HG02763 (cell line): ENCODE measurements at regions not wholly inside any gene's neighbourhood (a gene's known extent, or its start where the extent isn't known, plus 50 kb on each side); places are given as distances from the start of the nearest gene placed in this dataset.
"Not testable (repeated sequence)": the region's sequence is repeated elsewhere in the genome, so short reads cannot be mapped to it uniquely, and the experiment has no call there.

ENCODE experiments used
- ATAC-seq: cut with Tn5 transposase; IDR thresholded peaks from one replicate; pipeline ENCODE4 v1.9.1; 2021; ENCODE audit warnings: mild to moderate bottlenecking, moderate library complexity; ENCODE audit not compliant: unreplicated experiment

DNA sequence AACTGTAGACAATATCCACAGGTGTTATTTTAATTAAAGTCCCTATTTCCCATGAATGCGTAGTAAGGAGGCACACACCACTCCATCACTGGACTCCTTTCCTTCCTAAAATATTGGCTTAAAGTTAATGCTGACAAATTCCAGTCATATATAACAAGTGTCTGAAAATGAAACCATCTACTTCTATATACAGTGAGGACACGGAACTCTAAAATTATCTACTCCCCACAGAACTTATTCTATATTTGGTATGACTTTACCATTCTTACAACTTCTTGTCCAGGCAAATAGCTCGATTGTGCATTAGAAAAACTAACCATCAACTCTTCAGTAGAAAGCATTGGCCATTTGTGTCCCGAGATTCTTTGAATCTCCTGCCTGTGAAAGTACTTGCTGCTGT, 1560.2 kb downstream of the EFNB2 start:
- ATAC-seq: no peak

DNA sequence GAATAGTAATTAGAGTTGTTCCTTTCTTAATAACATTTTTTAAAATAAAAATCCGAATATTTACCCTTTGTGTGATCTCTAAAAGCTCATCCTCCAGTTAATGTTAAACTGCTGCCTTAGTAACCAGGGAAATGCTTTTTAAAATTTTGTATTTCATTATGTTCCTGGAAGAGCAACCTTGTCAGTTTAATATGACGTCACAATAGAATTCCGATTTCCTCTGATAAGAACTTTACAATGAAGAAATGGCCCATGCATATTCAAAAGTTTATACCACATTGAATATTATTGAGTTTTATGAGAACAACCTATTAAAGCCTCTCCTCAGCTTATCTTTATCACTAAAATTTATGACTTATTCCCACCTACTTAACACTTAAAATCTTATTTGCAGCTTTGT, 1566.6 kb downstream of the EFNB2 start:
- no peak for ATAC-seq

DNA sequence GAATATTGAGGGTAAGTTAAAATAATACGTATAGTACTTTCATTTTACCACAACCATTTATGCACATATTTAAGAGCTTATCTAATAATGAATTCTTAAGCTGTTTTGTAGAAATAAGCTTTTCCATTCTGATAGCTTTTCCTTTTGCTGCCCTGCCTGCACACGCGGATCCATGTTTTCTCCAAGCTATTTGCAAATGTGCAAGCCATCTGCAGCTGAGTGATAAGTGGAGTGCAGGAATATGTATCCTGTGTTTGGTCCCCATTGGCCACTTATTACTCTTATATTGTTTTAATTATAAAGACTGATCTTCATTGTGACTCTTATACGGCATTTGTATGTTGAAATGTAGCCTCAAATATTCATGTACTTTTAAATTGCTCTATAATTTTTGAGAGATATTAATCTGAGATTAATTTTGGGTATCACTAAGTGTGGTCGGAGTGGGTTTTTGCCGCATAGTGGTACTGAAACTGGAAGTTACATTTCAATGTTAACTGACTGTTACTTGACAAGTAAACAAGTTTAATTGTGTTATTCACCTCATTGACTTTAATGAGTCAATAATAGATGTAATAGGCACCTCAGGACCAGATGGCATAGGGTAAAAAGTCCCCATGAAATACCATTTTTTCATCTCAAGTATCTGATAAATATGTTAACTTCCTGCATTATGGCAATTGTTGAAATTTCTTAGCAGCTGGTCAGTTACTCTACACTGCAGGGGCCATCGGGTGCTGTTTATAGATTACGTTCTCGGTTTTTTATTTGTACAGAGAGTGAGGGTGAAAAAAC, 1567.4 kb downstream of the EFNB2 start:
- no peak for ATAC-seq

DNA sequence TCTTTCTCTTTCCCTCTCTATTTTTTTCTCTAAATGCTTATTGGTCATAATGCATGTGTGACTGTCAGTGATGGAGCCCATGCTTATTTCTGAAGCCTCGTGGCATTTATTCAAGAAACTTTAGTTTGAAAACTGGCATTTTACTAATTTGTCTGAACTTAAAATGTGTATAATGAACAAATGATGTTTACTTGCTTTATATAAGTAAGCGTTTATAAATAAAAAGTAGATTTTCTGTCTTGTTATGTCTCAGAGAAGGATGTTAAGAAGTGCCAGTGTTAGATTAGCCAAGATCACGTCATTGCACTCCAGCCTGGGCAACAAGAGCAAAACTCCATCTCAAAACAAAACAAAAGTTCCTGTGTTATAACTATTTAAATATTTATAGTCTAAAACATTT, 1568.1 kb downstream of the EFNB2 start:
- ATAC-seq: no peak

DNA sequence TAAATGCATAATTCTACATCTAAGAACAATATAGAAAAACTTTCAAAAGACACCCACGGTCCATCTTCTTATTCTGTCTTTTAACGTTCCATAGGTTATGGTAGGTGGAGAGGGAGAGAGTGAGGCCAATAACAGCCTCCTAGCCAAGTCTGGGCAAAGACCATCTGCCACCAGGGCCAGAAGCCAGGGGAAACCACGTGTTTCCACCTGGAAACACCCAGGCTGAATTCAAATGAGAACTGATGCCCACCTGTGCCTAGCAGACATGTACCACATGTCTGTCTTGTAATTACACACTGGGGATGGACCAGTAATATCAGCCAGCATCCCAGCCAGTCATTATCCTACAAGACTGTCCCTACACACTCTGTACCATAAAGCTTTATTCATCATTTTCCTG, 1573.1 kb downstream of the EFNB2 start:
- no peak for ATAC-seq

DNA sequence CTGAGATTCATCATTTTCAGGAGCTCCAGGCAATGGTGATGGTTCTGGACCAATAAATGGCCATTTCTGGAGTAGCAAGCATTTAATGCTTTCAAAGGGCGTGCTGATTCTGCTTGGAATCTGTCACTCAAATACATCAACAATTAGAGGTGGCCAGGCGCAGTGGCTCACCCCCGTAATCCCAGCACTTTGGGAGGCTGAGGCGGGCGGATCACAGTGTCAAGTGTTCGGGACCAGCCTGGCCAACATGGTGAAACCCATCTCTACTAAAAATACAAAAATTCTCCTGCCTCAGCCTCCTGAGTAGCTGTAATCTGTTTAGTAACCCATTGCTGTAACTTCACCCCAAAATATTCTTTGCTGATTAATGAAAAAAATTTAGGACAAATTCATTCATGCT, 1574.2 kb downstream of the EFNB2 start:
- no peak for ATAC-seq

DNA sequence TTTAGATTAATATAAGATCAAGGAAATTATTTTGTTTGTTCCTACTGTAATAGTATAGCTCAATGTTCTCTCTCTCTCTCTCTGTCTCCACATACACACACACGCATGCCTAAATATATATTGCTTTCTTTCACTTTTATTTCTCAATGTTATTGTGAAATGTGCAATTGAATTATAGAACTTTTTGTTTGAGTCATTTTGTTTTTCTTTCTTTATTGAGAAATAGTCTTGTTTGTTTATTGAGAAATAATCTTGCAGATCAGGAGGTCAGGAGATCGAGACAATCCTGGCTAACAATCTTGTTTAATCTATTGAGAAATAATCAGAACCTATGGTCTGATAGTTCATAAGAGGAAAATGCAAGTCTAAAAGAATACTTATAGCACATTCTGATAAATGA, 1581.3 kb downstream of the EFNB2 start:
- no peak for ATAC-seq

DNA sequence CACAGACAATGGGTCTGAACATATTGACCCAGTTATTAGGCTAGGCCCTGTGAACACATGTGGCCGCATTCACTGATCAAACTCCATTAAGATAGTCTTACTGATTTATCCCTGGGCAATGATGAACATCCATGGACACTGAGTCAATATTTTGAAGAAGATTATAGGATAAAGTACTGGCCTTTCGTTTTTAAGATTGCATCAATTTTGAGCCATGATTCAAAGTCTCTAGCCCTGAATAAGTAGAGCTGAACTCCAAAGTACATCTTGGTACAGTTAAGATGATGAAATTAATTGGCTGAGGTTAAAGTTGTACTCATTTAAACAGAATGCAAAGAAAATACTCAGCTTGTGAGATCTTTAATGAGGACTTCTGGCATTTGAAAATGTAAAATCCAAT, 1581.9 kb downstream of the EFNB2 start:
- ATAC-seq: no peak

DNA sequence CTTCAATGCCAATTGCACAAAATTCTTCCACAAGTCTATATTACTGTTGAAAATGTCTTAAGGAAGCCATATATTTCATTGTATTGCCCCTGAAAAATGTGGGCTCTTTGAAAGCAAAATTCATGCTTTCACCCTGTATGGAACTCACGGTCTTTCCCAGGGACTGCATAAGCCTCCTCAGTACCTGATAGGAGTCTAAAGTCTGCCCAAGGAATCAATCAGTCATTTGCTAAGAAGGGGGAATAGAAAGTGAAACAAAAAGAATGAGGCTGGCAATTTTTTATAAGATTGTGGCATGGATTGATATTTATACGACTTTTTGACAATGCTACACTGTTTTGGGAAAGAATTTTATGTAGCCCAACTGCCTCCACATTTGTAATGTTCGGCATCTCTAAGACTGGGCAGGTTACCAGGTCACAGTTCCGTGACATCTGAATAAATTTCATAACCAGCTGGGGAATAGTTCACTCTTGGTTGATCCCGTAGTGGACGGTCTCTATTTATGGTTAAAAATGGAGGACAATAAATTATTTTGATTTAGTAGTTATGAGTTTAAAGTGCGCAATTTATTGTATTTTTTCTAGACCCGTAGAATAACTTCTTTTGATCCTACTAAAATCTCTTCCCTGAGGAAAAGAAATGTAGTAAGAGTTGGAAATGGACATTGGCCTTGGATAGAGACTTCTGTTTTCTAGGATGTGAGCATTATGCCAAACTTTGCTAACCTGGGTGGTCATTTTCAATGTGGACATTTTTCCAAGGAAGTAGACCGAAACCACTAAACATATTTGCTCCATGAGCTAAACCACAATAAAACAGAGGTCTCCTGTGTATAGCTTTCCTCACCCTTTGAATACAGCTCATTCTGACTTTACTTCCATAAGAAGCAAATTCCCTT, 1585.4 kb downstream of the EFNB2 start:
- ATAC-seq: no peak

DNA sequence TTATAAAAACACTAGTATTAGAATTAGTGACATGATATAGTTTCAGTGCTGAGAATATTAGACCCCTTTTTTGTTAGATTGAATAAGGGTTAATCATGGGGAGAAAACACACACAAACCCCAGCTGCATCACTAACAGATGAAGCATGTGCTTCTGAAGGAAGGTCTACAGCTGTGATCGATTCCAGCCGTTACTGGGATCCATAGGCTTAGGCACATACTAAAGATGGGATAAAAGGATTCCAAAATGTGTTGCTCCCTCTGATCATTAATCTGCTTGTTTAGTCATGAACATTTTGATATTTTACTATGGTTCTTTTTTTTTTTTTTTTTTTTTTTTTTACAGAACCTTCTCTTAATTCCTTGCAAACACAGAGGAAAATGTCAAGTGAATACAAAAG, 1591.3 kb downstream of the EFNB2 start:
- ATAC-seq: no peak

DNA sequence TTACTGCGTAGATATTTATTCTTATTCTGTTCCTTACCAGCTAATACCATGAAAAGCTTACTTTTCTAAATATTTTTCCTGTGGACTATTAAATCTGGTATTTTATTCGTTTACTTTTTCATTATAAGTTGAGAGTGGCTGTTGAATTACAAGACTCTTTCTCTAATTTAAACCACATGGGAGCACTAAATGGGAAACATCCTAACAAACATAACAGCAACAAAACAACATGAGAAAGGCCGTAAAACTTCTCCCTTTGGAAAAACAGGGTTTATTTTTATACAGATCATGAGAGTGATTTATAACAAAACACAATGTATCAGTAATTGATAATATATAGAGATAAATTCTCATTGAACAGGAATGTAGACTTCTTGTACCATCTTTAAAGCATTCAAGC, 1592.1 kb downstream of the EFNB2 start:
- no peak for ATAC-seq

DNA sequence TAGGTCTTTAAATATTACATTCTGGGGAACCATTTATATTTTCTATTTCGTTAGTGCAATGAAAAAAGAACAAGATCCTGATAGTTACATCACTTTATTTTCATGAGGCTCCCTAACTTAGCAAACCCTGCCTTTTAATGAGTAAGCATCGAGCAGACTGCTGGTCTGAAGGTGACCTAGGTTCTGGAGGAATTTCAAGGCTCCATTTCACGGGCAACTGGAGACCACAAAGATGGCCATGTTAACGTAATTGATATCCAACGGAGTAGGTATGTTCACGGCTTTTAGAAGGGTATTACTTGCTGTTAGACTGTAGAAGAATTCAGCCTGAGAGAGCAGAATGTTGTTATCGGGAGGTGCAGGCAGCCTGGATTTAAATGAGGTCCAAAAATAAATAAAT, 1597.6 kb downstream of the EFNB2 start:
- no peak for ATAC-seq

DNA sequence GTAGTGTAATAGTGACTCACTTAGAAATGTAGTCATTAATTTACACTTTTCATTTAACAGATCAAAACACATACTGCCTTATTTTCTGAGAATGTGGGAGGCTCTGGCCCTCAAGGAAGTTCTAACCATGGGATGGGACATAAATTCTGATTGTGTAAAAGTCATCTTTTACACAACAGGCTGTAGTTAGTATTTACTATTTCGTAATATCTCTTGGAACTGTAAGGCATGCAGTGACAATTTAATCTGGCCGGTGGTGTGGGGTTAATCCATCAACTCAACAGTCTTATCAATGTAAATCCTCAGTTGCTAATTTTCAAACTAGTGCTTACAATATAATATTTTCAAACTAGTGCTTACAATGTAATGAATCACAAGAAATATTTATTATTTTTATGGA, 1599.2 kb downstream of the EFNB2 start:
- ATAC-seq: no peak

DNA sequence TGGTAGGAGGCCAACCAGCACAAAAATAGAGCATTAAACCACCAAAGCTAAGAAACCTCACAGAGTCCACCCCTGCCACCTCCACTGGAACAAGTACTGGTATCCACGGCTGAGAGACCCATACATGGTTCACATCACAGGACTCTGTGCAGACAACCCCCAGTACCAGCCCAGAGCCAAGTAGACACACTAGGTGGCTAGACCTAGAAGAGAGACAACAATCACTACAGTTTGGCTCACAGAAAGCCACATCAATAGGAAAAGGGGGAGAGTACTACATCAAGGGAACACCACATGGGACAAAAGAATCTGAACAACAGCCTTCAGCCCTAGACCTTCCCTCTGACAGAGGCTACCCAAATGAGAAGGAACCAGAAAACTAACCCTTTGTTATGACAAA, 1614.9 kb downstream of the EFNB2 start:
- not testable (repeated sequence) for ATAC-seq

DNA sequence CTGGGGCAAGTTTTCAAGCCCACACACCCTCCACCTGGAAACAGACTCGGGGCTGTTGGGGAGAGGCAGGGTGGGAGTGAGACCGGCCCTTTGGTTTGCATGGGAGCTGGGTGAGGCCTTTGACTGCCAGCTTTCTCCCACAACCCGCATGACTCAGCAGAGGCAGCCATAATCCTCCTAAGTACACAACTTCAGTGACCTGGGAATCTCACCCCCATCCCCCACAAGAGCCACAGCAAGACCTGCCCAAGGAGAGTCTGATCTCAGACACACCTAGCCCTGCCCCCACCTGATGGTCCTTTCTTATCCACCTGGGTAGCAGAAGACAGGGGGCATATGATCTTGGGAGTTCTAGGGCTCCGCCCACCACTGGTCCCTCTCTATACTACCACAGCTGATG, 1615.4 kb downstream of the EFNB2 start:
- no peak for ATAC-seq

DNA sequence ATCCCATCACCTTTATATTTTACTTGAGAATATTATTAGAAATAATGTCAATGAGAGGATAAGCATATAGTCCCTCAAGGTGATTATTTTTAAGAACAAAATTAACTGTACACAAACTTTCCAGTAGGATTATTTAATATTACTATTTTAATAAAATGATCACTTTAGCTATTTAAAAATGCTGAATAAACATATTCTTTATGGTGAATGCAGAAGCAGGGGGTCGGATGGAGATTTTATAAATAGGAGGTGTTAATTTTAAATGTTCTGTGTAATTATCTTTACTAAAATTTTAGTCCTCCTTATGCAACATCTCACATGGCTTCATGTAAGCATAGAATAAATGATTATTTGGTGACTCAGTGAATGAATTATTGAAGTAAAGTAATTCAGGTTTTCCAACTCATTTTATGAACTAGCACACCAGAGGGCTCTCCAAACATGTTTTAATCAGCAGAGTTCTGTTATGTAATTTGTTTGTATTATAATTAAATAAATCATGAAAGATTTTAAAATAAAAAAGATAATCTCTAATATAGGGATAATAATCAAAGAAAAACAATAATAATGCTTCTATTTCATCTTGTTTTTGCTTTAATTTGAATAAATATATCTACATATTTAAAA, 1635.2 kb downstream of the EFNB2 start:
- ATAC-seq: no peak

DNA sequence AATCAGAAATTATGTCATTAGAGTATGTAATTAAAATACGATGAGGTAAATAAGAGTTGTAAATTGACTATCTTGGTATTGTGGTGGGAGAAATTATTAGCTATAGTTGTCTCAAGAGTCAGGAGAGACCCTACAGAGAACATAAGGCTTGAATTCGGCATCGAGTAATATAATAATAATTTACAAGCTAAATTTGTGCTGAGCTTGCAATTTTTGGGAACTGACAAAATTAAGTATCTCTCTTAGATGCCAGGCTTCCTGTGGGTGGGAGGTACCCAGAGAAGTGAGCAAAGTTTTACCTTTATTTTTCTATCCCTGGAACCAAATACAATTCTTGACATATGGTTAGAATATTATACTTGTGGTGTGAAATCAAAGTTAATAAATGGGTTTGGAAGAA, 1637.0 kb downstream of the EFNB2 start:
- no peak for ATAC-seq

DNA sequence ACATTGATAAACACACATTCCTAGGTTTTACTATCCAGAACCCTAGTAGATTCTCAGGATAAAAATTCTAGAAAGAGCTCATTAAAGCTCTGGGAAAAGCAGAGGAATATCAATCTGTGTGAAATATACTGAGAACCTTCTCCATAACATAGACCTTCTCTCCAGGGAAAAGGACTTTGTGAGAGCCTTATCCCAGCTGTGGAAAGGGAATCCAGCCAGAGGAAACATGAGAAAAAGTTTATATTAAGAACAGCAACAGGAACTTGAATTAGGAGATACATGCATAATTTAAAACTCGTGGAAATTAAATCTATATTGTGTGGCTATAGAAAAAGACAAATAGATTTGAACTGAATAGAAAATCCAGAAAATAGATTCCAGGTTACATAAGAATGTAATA, 1639.9 kb downstream of the EFNB2 start:
- no peak for ATAC-seq

DNA sequence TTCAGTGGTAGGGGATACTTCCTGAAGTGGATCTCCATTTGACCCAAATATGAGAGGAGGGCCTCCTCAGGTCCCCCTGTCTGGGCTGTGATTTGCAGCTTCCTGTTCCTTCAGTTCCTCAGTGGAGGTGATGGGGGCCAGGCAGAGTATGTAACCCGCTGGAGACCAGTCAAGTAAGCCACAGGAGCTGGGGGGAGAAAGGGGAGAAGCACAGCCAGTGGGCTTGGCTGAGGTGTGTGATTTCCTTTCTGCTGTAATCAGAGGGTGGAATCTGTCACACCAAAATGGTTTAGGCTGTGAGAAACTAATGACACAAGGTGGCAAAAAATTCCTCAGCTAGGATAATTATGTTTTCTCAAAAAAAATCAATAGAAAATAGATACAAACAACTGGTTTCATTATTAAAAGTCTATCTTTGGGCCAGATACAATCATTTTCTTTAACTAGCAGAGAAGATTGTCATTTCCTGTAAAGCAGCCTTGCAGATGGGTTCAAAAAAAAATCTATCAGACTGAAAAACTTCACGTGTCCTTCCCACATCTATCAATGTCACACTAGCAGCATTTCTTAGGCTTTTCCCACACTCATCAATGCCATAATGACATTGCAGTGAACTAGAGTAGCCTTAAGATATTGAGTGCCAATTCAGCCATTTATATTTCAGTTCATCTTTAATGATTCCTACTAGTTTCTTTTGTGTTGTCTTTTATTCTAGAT, 1660.3 kb downstream of the EFNB2 start:
- no peak for ATAC-seq

DNA sequence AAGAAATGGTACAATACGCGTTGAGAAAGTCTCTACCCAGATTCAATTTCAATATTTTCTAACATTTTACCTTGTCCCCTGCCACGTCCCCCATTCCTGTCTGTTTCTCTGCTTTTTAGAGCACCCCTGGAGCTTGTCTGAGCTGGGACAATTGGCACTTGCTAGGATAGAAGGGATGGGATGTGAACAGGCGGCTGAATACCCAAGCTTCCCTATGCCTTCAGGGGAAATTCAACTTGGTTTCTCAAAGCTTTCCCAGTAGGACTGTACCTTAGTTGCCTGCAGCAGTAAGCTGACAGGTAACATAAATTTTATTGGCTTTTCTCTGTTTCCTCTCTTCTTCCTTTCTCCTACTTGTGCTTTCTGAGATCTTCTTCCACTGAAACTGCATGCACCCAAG, 1663.3 kb downstream of the EFNB2 start:
- ATAC-seq: no peak

DNA sequence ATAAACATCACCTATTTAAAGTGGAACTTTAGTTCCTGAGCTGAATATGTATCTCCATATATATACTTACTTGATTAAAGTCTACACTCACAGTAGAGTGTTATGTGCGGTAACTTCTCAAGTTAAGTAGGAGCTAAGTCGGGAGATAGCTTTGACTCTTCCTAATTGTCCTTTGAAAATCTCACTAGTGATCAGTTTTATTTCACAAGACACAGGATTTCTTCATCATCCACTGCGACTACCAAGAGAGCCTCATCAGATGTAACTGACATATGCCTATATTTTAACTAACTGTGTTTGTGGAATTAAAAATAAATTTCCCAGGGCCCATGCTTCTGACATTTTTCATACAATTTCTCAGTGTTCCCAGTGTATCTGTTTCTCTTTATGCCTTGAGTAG, 1664.0 kb downstream of the EFNB2 start:
- ATAC-seq: no peak
